A673 (cell line): ENCODE measurements at regions not wholly inside any gene's neighbourhood (a gene's known extent, or its start where the extent isn't known, plus 50 kb on each side); places are given as distances from the start of the nearest gene placed in this dataset.

Experiments
- BruUV-seq: library from RNA; stranded (reverse); fragments of 400-500 nt; replicated peaks from 2 replicates; lab custom pipeline; 2021; lab: Mats Ljungman, UMichigan
- CTCF ChIA-PET: fragments of 300-600 bp; sonication (Branson Sonifier 250); formaldehyde crosslinking; loops from one replicate; lab custom pipeline; 2022; ENCODE audit warnings: antibody characterized with exemption; lab: Charles Lee
- POLR2A ChIA-PET: fragments of 300-600 bp; sonication (Branson Sonifier 250); formaldehyde crosslinking; loops from one replicate; lab custom pipeline; 2022; ENCODE audit warnings: antibody characterized with exemption; ENCODE audit not compliant: low non-redundant PET; lab: Charles Lee
- DNase-seq: peaks from one replicate; pipeline ENCODE4 v3.0.0-alpha.2; 2015; ENCODE audit warnings: low spot score
- H3K27ac ChIP-seq: fragments of 200-600 bp; sonication (generic); 2 replicates; pipeline ENCODE4 v1.5.1; 2016; ENCODE audit warnings: mixed run types, low read depth, mild to moderate bottlenecking, mixed read lengths, antibody characterized with exemption, low read length; ENCODE audit not compliant: poor library complexity, severe bottlenecking
- H3K27me3 ChIP-seq: fragments of 200-600 bp; sonication (generic); replicated peaks from 2 replicates; pipeline ENCODE4 v1.6.1; 2017; ENCODE audit warnings: mixed run types, low read depth, mild to moderate bottlenecking, mixed read lengths, antibody characterized with exemption, low read length; ENCODE audit not compliant: insufficient read depth, poor library complexity
- H3K36me3 ChIP-seq: fragments of 200-600 bp; sonication (generic); 2 replicates; pipeline ENCODE4 v1.6.1; 2016; ENCODE audit warnings: mixed run types, mild to moderate bottlenecking, mixed read lengths, antibody characterized with exemption, low read length; ENCODE audit not compliant: insufficient read depth, poor library complexity, severe bottlenecking
- H3K4me1 ChIP-seq: fragments of 200-600 bp; sonication (generic); 2 replicates; pipeline ENCODE4 v1.6.1; 2017; ENCODE audit warnings: mixed run types, mild to moderate bottlenecking, mixed read lengths, antibody characterized with exemption, low read length; ENCODE audit not compliant: insufficient read depth, poor library complexity, severe bottlenecking
- H3K4me3 ChIP-seq: fragments of 200-600 bp; sonication (generic); 2 replicates; pipeline ENCODE4 v1.5.1; 2016; ENCODE audit warnings: low read depth, mixed run types, mild to moderate bottlenecking, mixed read lengths, low read length; ENCODE audit not compliant: poor library complexity, severe bottlenecking
- H3K9me3 ChIP-seq: fragments of 200-600 bp; sonication (generic); 2 replicates; pipeline ENCODE4 v1.6.1; 2016; ENCODE audit warnings: mixed run types, low read depth, mild to moderate bottlenecking, mixed read lengths, antibody characterized with exemption, low read length; ENCODE audit not compliant: poor library complexity, severe bottlenecking
- CTCF ChIP-seq: fragments of 300-800, 200-600 bp; sonication (generic); conservative IDR thresholded peaks from 2 replicates; pipeline ENCODE4 v1.5.1; 2017; ENCODE audit warnings: low read depth, mild to moderate bottlenecking, antibody characterized with exemption, low read length, moderate library complexity, mixed read lengths
- EZH2 ChIP-seq: fragments of 200-600 bp; sonication (generic); IDR thresholded peaks from 2 replicates; pipeline ENCODE4 v1.6.1; 2017; ENCODE audit warnings: borderline replicate concordance, low read depth, mild to moderate bottlenecking, mixed read lengths, antibody characterized with exemption, low read length; ENCODE audit not compliant: poor library complexity, severe bottlenecking
- intact Hi-C: fragments of 100-400 bp; cut with micrococcal nuclease; formaldehyde crosslinking; loops from one replicate; pipeline ENCODE4 v1.10.0; 2022; ENCODE audit not compliant: unreplicated experiment

GRCh38 chr16:48834576-48834975, 224.6 kb upstream of the N4BP1 start:
- no peaks in the 10 kb centered on the region for H3K9me3 ChIP-seq
- peaks cover 4% of the 10 kb centered on the region for H3K27me3 ChIP-seq
- H3K4me3 ChIP-seq, result no peak overlapping the region
- no peaks in the 10 kb centered on the region for H3K36me3 ChIP-seq
- H3K27ac ChIP-seq, result no peak overlapping the region
- ChIA-PET CTCF (no interaction called here), POLR2A (no interaction called here)
- intact Hi-C loops, result no loop called here
- no peak for TF ChIP-seq EZH2
- TF ChIP-seq CTCF, result no peak
- H3K4me1 ChIP-seq, result no peaks in the 10 kb centered on the region
- no peak for DNase-seq
- BruUV-seq, result no TSS peak

- BruUV-seq, result no TSS peak
- intact Hi-C loops, result no loop called here
- TF ChIP-seq EZH2 (no peak), CTCF (no peak)
- POLR2A ChIA-PET, result no interaction called here
- Histone ChIP-seq H3K36me3 (no peaks in the 10 kb centered on the region), H3K27ac (no peak overlapping the region), H3K4me3 (no peak overlapping the region), H3K4me1 (no peaks in the 10 kb centered on the region), H3K9me3 (no peaks in the 10 kb centered on the region), H3K27me3 (peaks cover 12% of the 10 kb centered on the region)
- CTCF ChIA-PET, result no interaction called here
- DNase-seq, result no peak
Measured at GRCh38 chr16:48833461-48833860, 223.5 kb upstream of the N4BP1 start.

GRCh38 chr16:48831076-48831722, 221.2 kb upstream of the N4BP1 start:
- DNase-seq, result peak; percentile 6
- CTCF ChIA-PET, result no interaction called here
- BruUV-seq, result no TSS peak
- Histone ChIP-seq H3K9me3 (no peaks in the 10 kb centered on the region), H3K27ac (no peak overlapping the region), H3K27me3 (peaks cover 30% of the 10 kb centered on the region), H3K36me3 (no peaks in the 10 kb centered on the region), H3K4me3 (no peak overlapping the region), H3K4me1 (no peaks in the 10 kb centered on the region)
- intact Hi-C loops, result no loop called here
- no peak for TF ChIP-seq EZH2
- peak; percentile 40 for TF ChIP-seq CTCF
- POLR2A ChIA-PET, result no interaction called here
